WTC11 (cell line): ENCODE measurements at regions not wholly inside any gene's neighbourhood (a gene's known extent, or its start where the extent isn't known, plus 50 kb on each side); places are given as distances from the start of the nearest gene placed in this dataset.

Experiments used
- AFF4 ChIP-seq: sonication (generic); formaldehyde crosslinking; IDR thresholded peaks from 2 replicates; pipeline ENCODE4 v1.8.1; 2023; ENCODE audit warnings: mild to moderate bottlenecking, missing genetic modification reagents, borderline replicate concordance
- CREB1 ChIP-seq: sonication (generic); formaldehyde crosslinking; IDR thresholded peaks from 2 replicates; pipeline ENCODE4 v1.8.0; 2023; ENCODE audit warnings: mild to moderate bottlenecking, missing genetic modification reagents
- CREM ChIP-seq: sonication (generic); formaldehyde crosslinking; IDR thresholded peaks from 2 replicates; pipeline ENCODE4 v1.8.1; 2022; ENCODE audit warnings: mild to moderate bottlenecking, missing genetic modification reagents, moderate library complexity
- CTCF ChIP-seq: fragments of 200-600 bp; IDR thresholded peaks from 2 replicates; pipeline ENCODE4 v1.8.0; 2022; ENCODE audit warnings: antibody characterized with exemption
- ELF4 ChIP-seq: sonication (generic); formaldehyde crosslinking; IDR thresholded peaks from 2 replicates; pipeline ENCODE4 v1.8.1; 2022; ENCODE audit warnings: low read depth, mild to moderate bottlenecking, moderate library complexity, missing genetic modification reagents
- FOXK1 ChIP-seq: sonication (generic); formaldehyde crosslinking; IDR thresholded peaks from 2 replicates; pipeline ENCODE4 v1.8.0; 2022; ENCODE audit warnings: mild to moderate bottlenecking, moderate library complexity, missing genetic modification reagents
- JAZF1 ChIP-seq: fragments of 250-450 bp; sonication (Bioruptor Pico); IDR thresholded peaks from 2 replicates; pipeline ENCODE4 v1.9.0; 2021; ENCODE audit warnings: moderate library complexity, mild to moderate bottlenecking, inconsistent platforms
- MAX ChIP-seq: sonication (generic); formaldehyde crosslinking; IDR thresholded peaks from 2 replicates; pipeline ENCODE4 v1.8.0; 2022; ENCODE audit warnings: mild to moderate bottlenecking, missing genetic modification reagents
- MYBL2 ChIP-seq: sonication (generic); formaldehyde crosslinking; IDR thresholded peaks from 2 replicates; pipeline ENCODE4 v1.8.1; 2023; ENCODE audit warnings: mild to moderate bottlenecking, moderate library complexity, missing genetic modification reagents
- NR3C1 ChIP-seq: sonication (generic); formaldehyde crosslinking; conservative IDR thresholded peaks from 2 replicates; pipeline ENCODE4 v1.8.1; 2023; ENCODE audit warnings: low read depth, mild to moderate bottlenecking, missing genetic modification reagents
- STAT6 ChIP-seq: sonication (generic); formaldehyde crosslinking; conservative IDR thresholded peaks from 2 replicates; pipeline ENCODE4 v1.8.1; 2023; ENCODE audit warnings: mild to moderate bottlenecking, low read depth, missing genetic modification reagents, moderate library complexity
- TEAD1 ChIP-seq: sonication (generic); formaldehyde crosslinking; IDR thresholded peaks from 2 replicates; pipeline ENCODE4 v1.8.0; 2022; ENCODE audit warnings: mild to moderate bottlenecking, missing genetic modification reagents
- ZNF512 ChIP-seq: sonication (generic); formaldehyde crosslinking; IDR thresholded peaks from 2 replicates; pipeline ENCODE4 v1.8.1; 2022; ENCODE audit warnings: missing genetic modification reagents, borderline replicate concordance

- TF ChIP-seq CREB1 (CRISPR knock-in tag) (no peak), CTCF (no peak), MAX (CRISPR knock-in tag) (no peak), NR3C1 (no peak), ZNF512 (no peak), TEAD1 (CRISPR knock-in tag) (no peak), AFF4 (CRISPR knock-in tag) (no peak), JAZF1 (CRISPR knock-in tag) (no peak), STAT6 (CRISPR knock-in tag) (no peak), CREM (CRISPR knock-in tag) (no peak), FOXK1 (CRISPR knock-in tag) (no peak), ELF4 (CRISPR knock-in tag) (no peak), MYBL2 (CRISPR knock-in tag) (no peak)
Measured at GRCh38 chr5:159605585-159605984, 275.3 kb upstream of the IL12B start.
